ENCODE measurements at regions not wholly inside any gene's neighbourhood (a gene's known extent, or its start where the extent isn't known, plus 50 kb on each side); places are given as distances from the start of the nearest gene placed in this dataset.

DNA sequence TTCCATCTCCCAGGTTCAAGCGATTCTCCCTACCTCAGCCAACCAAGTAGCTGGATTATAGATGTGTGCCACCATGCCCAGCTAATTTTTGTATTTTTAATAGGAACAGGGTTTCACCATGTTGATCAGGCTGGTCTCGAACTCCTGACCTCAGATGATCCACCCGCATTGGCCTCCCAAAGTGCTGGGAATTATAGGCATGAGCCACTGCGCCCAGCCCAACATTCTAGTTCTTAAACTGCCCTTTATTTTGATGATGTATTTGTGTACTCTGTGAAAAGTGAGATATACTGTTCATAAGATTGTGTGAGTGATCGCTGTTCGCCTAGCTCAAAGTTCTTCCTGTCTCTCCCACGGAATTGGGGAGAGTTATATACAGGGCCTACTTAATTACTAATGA, 93.1 kb downstream of the HFE start:
- TF ChIP-seq EZH2 (IDR thresholded peaks at IDR 0.05; ENCODE audit: borderline replicate concordance, low read depth, low read length, poor library complexity, severe bottlenecking) = no peak
- TF ChIP-seq, protein P1, sequence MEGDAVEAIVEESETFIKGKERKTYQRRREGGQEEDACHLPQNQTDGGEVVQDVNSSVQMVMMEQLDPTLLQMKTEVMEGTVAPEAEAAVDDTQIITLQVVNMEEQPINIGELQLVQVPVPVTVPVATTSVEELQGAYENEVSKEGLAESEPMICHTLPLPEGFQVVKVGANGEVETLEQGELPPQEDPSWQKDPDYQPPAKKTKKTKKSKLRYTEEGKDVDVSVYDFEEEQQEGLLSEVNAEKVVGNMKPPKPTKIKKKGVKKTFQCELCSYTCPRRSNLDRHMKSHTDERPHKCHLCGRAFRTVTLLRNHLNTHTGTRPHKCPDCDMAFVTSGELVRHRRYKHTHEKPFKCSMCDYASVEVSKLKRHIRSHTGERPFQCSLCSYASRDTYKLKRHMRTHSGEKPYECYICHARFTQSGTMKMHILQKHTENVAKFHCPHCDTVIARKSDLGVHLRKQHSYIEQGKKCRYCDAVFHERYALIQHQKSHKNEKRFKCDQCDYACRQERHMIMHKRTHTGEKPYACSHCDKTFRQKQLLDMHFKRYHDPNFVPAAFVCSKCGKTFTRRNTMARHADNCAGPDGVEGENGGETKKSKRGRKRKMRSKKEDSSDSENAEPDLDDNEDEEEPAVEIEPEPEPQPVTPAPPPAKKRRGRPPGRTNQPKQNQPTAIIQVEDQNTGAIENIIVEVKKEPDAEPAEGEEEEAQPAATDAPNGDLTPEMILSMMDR (conservative IDR thresholded peaks at IDR 0.05; ENCODE audit: low read depth, low read length) = no peak

Measured in A673 (cell line).